GM19467 (cell line): ENCODE measurements at regions not wholly inside any gene's neighbourhood (a gene's known extent, or its start where the extent isn't known, plus 50 kb on each side); places are given as distances from the start of the nearest gene placed in this dataset.
A peak's percentile ranks its signal among the peaks of the same experiment; 100 is the strongest.
"Not testable (repeated sequence)": the region's sequence is repeated elsewhere in the genome, so short reads cannot be mapped to it uniquely, and the experiment has no call there.

Source experiments
- ATAC-seq: cut with Tn5 transposase; IDR thresholded peaks from one replicate; pipeline ENCODE4 v1.9.1; 2021; ENCODE audit warnings: mild to moderate bottlenecking, moderate library complexity; ENCODE audit not compliant: unreplicated experiment

DNA sequence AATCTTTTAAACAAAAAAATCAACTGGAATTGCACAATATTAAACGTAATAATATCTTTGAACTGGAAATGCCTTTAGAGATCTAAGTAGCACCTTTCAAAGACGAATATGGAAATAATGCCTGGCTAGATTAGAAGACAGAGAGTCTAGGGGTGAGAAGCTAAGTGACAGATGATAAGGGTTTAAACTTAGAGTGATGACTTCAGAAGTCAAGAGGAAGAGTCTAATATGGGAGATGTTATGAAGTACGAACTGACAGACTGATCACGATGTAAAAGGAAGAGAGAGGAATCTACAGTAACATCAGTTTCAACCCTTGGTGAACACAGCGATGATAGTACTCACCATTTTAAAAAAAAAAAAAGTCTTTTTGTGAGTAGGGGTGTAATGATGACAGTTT lies 57.9 kb downstream of the HINT1 start:
- no peak for ATAC-seq

DNA sequence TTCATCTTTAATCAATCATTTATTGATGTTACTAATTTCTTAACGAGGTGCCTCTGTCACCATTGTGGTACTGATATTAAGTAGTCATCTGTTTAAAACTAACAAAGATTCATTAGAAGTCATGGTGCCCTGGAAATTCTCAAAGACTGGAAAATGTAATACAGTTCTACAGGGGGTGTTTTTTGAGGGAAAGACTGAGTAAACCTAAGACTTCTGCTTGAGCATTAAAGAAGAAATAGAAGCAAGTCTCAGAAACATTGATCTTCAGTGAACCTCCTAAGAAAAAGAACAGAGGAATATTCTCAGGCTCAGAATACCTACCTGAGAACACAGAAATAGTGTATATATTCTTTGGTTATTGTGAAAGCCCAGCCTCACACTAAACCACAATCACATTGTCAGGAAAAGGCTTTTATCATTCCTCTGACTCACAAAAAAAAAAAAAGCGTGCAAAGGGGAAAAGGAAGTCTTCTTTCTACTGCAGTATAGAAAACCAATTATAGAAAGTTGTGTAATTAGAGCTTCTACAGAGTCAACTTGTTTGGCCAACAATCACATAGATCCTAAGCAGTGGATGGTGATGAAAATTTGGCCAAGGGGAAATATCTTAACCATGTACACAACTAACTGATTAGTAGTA lies 60.8 kb downstream of the HINT1 start:
- no peak for ATAC-seq

DNA sequence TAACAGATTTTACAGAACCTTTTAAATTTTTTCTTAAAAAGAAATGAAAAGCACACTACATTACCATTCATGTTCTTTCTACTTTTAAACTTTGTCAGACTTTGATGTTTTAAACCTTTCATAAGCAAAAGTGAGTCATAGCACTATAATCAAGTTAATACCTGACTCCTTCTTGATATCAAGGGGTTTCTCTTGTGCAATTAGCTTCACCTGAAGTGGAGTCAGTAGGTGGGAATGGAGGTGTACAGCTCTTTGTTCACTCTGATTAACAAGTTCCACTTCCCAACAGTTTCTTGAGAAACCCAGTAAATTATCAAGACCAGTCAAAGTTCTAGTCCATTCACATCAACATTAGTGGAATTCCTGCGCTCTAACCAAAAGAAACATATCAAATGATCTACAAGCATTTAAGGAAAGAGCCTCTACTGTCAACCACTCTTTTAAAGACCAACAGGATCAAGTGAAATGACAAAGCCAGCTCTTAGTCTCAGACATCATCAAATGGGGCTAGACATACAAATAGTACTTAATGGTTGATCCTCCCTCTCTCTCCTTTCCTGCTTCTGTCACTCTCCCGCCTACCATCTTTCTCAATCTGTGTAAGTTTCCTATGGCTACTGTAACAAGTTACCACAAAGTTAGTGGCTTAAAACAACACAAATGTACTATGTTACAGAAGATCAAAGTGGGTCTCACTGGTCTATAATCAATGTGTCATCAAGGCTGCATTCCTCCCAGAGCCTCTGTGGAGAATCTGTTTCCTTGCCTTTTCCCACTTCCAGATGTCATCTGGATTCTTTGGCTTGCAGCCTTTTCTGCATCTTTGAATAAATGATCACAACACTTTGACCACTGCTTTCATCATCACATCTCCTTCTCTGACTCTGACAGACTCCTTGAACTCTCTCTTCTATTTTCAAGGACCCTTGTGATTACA lies 68.0 kb downstream of the HINT1 start:
- no peak for ATAC-seq

GRCh38 chr5:131095561-131095960 lies 69.5 kb downstream of the HINT1 start:
- ATAC-seq, result not testable (repeated sequence)

DNA sequence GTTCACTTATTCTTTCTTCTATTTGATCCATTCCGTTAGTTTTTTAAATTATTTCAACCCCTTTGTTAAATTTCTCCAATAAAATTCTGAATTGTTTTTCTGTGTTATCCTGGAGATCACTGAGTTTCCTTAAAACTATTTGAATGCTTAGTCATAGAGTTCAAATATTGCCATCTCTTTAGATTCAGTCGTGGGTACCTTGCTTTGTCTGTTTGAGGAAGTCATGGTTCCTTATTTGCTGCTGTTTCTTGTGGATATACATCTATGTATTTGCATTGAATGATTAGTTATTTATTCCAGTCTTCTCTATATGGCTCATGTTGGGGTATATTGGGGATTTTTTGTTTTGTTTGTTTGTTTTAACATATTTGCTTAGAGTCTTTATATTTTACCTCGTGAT lies 80.6 kb downstream of the HINT1 start:
- no peak for ATAC-seq

- no peak for ATAC-seq
Measured at GRCh38 chr5:131081913-131082488, 83.1 kb downstream of the HINT1 start.

- no peak for ATAC-seq
Measured at GRCh38 chr5:131081374-131081773, 83.7 kb downstream of the HINT1 start.

GRCh38 chr5:131079232-131079631 lies 85.8 kb downstream of the HINT1 start:
- no peak for ATAC-seq

DNA sequence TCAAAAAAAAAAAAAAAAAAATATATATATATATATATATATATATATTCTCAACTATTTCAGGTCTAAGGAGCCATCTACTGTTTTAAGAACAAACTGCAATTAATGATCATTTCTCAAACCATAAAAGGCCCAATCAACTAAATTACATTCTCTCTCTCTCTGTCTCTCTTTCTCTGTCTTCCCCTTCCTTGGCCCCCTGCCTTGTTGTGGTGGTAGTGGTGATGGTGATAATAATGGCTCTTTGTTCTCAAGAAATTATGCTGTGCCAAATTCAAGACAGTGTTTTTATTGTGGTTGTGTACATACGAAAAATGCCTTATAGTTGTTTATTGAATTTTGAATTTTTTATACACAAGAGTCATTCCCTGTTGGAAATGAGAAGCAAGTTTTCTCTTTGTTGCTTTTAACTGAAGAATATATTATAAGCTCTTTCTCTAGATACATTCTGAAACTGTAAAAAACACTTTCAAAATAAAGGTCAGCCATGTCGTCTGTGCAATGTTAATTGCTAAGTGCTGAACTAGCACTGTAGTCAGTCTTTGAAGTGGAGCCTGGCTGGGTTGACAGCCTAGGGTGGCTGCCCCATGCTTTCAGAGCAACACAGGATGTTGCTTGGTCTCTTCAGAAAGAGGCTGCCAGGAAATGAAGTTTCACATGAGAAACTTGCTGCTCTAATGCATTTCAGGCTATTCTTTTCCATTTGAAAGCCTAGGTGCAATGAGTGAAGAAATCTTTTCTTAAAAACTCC lies 96.0 kb downstream of the HINT1 start:
- ATAC-seq, result peak; percentile 99

DNA sequence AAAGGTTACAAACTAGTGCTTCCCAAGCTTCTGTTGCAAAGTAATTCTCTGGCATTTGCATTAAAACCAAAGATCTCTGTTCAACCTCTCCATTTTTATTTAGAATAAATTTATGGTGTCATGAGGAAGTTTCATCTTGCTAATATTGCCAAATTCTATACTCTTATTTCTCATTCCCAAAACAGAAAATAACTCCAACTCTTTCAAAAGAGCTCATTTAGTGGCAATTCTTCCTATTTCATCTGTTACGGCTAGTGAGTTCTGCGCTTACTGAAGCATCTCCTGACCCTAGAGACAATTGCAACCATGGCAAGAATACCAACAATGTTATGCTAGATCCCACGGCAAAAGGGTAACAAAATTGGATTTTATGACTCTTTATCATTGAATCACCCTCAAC lies 97.0 kb downstream of the HINT1 start:
- no peak for ATAC-seq

- no peak for ATAC-seq
Measured at GRCh38 chr5:131067636-131068035, 97.4 kb downstream of the HINT1 start.

GRCh38 chr5:131064669-131065371 lies 100.2 kb downstream of the HINT1 start:
- ATAC-seq, result no peak

DNA sequence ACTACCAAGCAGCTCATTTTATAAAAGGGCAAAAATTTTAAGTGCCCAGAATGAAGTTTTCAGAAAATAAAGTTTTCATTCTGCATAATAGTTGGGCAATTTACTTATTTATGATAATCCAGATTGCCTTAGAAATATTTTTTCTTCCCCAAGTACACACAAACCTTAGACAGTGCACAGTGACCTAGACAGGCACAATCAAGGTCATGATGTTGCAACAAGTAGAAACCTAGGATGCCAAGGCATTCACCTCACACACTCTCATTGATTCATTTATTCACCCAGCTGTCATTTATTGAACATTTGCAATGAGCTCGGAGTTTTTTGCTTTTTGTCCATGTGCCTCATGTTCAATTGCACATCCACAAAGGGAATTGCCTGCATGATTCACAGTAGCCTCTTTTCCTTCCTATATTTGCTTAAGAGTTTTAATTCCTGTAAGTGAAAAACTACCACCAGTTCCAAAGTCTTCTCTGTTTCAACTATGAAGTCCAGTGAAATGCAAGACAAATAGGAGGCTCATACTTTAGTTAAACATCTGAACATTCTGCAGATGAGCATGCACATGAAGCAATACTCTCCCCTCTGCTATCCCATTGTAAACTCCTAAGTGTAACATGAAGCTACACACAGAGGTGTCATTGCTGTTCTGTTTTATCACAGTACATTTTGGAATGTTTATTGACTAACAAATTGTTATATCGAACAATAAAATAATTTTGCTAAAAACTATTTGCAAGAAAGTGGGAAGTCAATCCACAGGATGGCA lies 122.9 kb downstream of the HINT1 start:
- ATAC-seq, result no peak

- ATAC-seq, result no peak
Measured at GRCh38 chr5:131023498-131023865, 141.6 kb downstream of the HINT1 start.

DNA sequence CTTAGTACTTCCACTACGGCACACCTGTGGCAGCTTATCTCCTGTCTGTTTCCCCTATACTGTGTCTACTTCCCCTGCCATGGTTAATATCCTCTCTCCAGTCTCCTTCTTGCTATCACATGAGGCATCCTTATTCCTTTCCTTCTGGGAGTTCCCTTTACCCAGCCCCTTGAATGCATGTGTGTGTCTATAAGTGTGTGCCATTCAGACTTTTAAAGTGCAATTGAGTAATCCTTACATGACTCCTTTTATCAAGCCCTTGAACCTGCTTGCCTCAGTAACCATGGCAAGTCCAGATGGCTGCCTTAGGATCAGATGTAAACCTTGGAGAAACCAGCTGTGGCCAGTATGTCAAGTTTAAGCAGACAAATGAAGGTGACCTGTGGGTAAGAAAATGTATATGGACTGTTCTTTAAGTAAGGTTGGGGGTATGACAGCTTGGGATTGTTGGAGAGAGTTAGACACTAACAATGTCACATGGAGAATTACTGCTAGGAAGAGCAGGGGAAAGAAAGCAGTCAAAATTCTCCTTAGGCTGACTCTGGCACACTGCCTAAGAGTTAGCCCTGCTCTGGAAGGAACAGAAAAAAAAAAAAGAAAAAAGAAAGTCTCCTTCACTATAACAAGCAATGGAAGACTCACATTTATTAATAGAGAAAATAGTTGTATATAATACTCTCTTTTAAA lies 142.1 kb downstream of the HINT1 start:
- ATAC-seq, result no peak

DNA sequence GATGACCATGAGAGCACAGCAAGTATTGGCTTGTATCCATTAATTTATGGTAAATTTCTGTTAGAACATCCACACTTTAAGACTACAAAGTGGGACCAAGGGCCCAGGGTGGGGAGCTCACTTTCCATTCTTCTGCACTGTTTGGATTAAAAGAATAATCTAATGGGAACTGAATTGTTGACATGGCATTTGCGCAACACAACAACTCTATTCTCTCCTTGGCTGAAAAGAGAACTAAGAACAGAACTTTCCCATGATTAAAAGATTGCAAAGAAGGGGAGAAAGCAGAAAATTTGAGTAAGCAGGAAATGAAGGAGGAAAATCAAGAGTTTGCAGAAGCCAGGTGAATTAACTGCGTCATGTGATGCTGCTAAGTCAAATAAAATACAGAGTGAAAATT lies 143.4 kb downstream of the HINT1 start:
- ATAC-seq, result no peak

- ATAC-seq, result no peak
Measured at GRCh38 chr5:131019601-131020315, 145.3 kb downstream of the HINT1 start.

DNA sequence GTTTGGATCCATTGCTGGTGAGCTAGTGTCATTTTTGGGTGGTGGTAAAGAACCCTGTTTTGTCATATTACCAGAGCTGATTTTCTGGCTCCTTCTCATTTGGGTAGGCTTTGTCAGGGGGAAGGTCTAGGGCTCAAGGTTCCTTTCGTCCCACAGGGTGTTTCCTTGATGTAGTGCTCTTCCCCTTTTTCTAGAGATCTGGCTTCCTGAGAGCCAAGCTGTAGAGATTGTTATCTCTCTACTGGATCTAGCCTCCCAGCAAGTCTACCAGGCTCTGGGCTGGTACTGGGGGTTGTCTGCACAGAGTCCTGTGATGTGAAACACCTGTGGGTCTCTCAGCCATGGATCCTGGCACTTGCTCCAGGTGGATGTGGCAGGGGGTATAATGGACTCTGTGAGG lies 145.9 kb downstream of the HINT1 start:
- no peak for ATAC-seq

DNA sequence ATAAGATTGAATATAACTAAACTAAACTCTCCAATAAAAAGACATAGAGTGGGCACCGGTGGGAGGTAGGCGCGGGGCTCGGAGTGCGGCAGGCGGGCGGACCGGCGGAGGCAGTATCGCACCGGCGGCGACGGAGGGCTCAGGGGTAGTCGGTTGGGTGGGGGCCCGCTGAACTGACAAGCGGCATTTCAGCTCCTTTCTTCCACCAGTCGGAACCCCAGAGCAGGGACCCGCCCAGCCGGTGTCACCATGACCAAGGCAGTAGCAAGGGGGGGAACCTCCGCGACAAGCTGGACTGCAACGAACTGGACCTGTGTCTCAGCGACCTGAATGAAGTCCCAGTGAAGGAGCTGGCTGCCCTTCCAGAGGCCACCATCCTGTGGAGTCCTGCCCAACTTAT lies 156.7 kb downstream of the HINT1 start:
- no peak for ATAC-seq
